ENCODE measurements at regions not wholly inside any gene's neighbourhood (a gene's known extent, or its start where the extent isn't known, plus 50 kb on each side); places are given as distances from the start of the nearest gene placed in this dataset.

DNA sequence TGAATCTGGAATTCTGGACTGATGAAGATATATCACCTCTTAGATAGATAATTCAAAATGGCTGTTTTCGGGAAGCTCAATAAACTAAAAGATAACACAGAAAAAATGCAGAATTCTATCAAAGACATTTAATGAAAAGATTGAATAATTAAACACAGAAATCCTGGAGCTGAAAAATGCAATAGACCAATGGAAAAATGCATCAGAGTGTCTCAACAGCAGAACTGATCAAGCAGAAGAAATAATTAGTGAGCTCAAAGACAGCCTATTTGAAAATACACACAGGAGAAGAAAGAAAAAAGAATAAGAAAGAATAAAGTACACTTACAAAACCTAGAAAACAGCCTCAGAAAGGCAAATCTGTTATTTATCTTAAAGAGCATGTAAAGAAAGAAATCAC lies 356.4 kb upstream of the B3GAT1 start:
- no peak for ATAC-seq
- TF ChIP-seq, protein P1, sequence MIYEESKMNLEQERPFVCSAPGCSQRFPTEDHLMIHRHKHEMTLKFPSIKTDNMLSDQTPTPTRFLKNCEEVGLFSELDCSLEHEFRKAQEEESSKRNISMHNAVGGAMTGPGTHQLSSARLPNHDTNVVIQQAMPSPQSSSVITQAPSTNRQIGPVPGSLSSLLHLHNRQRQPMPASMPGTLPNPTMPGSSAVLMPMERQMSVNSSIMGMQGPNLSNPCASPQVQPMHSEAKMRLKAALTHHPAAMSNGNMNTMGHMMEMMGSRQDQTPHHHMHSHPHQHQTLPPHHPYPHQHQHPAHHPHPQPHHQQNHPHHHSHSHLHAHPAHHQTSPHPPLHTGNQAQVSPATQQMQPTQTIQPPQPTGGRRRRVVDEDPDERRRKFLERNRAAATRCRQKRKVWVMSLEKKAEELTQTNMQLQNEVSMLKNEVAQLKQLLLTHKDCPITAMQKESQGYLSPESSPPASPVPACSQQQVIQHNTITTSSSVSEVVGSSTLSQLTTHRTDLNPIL (CRISPR knock-in tag; IDR thresholded peaks at IDR 0.05; ENCODE audit: low read depth) = no peak
- no peak for TF ChIP-seq POU6F1 (CRISPR knock-in tag; IDR thresholded peaks at IDR 0.05; ENCODE audit: borderline replicate concordance, low read depth)
- TF ChIP-seq CSDC2 (CRISPR knock-in tag; IDR thresholded peaks at IDR 0.05) = no peak

GRCh38 chr11:134765565-134765964 lies 353.5 kb upstream of the B3GAT1 start:
- no peak for ATAC-seq
- TF ChIP-seq OSR1 (CRISPR knock-in tag; IDR thresholded peaks at IDR 0.05) (no peak), RARB (CRISPR knock-in tag; IDR thresholded peaks at IDR 0.05) (no peak), ZC3H10 (CRISPR knock-in tag; IDR thresholded peaks at IDR 0.05) (no peak), ISL1 (CRISPR knock-in tag; IDR thresholded peaks at IDR 0.05) (no peak), POU6F1 (CRISPR knock-in tag; IDR thresholded peaks at IDR 0.05; ENCODE audit: borderline replicate concordance, low read depth) (no peak), ZNF70 (CRISPR knock-in tag; IDR thresholded peaks at IDR 0.05) (no peak), TOX (CRISPR knock-in tag; IDR thresholded peaks at IDR 0.05; ENCODE audit: borderline replicate concordance) (no peak), BACH2 (CRISPR knock-in tag; IDR thresholded peaks at IDR 0.05; ENCODE audit: borderline replicate concordance) (no peak)

- no peak for ATAC-seq
- no peak for TF ChIP-seq TOX (CRISPR knock-in tag; IDR thresholded peaks at IDR 0.05; ENCODE audit: borderline replicate concordance)
- no peak for TF ChIP-seq ARNTL (CRISPR knock-in tag; IDR thresholded peaks at IDR 0.05; ENCODE audit: borderline replicate concordance, low read depth)
- TF ChIP-seq ESRRG (CRISPR knock-in tag; IDR thresholded peaks at IDR 0.05) = no peak
- TF ChIP-seq PPARA (CRISPR knock-in tag; IDR thresholded peaks at IDR 0.05; ENCODE audit: borderline replicate concordance) = no peak
- TF ChIP-seq ISL1 (CRISPR knock-in tag; IDR thresholded peaks at IDR 0.05) = no peak
- TF ChIP-seq BACH2 (CRISPR knock-in tag; IDR thresholded peaks at IDR 0.05; ENCODE audit: borderline replicate concordance) = no peak
- no peak for TF ChIP-seq POU6F1 (CRISPR knock-in tag; IDR thresholded peaks at IDR 0.05; ENCODE audit: borderline replicate concordance, low read depth)
- TF ChIP-seq ZFP3 (CRISPR knock-in tag; IDR thresholded peaks at IDR 0.05) = no peak
- TF ChIP-seq ZC3H10 (CRISPR knock-in tag; IDR thresholded peaks at IDR 0.05) = no peak
- no peak for TF ChIP-seq CSDC2 (CRISPR knock-in tag; IDR thresholded peaks at IDR 0.05)
- TF ChIP-seq, protein P2, sequence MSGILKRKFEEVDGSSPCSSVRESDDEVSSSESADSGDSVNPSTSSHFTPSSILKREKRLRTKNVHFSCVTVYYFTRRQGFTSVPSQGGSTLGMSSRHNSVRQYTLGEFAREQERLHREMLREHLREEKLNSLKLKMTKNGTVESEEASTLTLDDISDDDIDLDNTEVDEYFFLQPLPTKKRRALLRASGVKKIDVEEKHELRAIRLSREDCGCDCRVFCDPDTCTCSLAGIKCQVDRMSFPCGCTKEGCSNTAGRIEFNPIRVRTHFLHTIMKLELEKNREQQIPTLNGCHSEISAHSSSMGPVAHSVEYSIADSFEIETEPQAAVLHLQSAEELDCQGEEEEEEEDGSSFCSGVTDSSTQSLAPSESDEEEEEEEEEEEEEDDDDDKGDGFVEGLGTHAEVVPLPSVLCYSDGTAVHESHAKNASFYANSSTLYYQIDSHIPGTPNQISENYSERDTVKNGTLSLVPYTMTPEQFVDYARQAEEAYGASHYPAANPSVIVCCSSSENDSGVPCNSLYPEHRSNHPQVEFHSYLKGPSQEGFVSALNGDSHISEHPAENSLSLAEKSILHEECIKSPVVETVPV (CRISPR knock-in tag; IDR thresholded peaks at IDR 0.05) = no peak
- no peak for TF ChIP-seq ZNF8 (CRISPR knock-in tag; IDR thresholded peaks at IDR 0.05)
- TF ChIP-seq SNAI2 (CRISPR knock-in tag; IDR thresholded peaks at IDR 0.05) = no peak
- TF ChIP-seq OSR1 (CRISPR knock-in tag; IDR thresholded peaks at IDR 0.05) = no peak
- TF ChIP-seq ZNF70 (CRISPR knock-in tag; IDR thresholded peaks at IDR 0.05) = no peak
- TF ChIP-seq GLIS3 (CRISPR knock-in tag; IDR thresholded peaks at IDR 0.05) = no peak
- no peak for TF ChIP-seq PATZ1 (CRISPR knock-in tag; IDR thresholded peaks at IDR 0.05; ENCODE audit: borderline replicate concordance)
These were observed 352.9 kb upstream of the B3GAT1 start for GRCh38 chr11:134764966-134765365.
